ENCODE measurements at regions not wholly inside any gene's neighbourhood (a gene's known extent, or its start where the extent isn't known, plus 50 kb on each side); places are given as distances from the start of the nearest gene placed in this dataset.

DNA sequence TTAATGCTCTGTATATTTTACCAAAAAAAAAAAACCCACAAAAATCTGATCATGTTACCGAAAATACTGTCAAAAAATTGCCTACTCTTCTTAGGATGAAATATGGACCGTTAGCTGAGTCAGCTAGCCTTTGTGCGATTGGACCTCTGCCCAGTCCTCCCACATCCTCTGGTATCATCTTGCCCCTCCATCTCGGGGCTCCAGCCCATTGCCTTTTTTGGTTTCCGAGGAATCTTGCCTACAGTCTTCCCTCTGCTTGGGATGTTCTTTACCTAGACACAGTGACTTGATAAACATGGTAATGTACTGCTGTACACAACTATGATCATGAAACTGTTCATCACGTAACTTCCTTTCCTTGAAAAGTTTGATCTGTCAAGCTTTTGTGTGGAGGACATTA is 371.4 kb downstream of the SV2B start (continued):
- TF ChIP-seq SMARCA4 (IDR thresholded peaks at IDR 0.05): peak; percentile 62
- no peak for TF ChIP-seq THRAP3 (IDR thresholded peaks at IDR 0.05; ENCODE audit: borderline replicate concordance)
- peak; percentile 35; the same call in 1 of the 2 replicates for TF ChIP-seq PHF21A (IDR thresholded peaks at IDR 0.05; ENCODE audit: borderline replicate concordance, low read depth)
- no peak for TF ChIP-seq MEF2D (tag; conservative IDR thresholded peaks at IDR 0.05; ENCODE audit: low read depth)
- TF ChIP-seq CXXC5 (CRISPR knock-in tag; IDR thresholded peaks at IDR 0.05): no peak
- TF ChIP-seq, protein P1, sequence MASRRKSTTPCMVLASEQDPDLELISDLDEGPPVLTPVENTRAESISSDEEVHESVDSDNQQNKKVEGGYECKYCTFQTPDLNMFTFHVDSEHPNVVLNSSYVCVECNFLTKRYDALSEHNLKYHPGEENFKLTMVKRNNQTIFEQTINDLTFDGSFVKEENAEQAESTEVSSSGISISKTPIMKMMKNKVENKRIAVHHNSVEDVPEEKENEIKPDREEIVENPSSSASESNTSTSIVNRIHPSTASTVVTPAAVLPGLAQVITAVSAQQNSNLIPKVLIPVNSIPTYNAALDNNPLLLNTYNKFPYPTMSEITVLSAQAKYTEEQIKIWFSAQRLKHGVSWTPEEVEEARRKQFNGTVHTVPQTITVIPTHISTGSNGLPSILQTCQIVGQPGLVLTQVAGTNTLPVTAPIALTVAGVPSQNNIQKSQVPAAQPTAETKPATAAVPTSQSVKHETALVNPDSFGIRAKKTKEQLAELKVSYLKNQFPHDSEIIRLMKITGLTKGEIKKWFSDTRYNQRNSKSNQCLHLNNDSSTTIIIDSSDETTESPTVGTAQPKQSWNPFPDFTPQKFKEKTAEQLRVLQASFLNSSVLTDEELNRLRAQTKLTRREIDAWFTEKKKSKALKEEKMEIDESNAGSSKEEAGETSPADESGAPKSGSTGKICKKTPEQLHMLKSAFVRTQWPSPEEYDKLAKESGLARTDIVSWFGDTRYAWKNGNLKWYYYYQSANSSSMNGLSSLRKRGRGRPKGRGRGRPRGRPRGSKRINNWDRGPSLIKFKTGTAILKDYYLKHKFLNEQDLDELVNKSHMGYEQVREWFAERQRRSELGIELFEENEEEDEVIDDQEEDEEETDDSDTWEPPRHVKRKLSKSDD (conservative IDR thresholded peaks at IDR 0.05; ENCODE audit: low read length): no peak
- no peak for TF ChIP-seq NR2F6 (CRISPR knock-in tag; IDR thresholded peaks at IDR 0.05)
- TF ChIP-seq ZNF197 (CRISPR knock-in tag; IDR thresholded peaks at IDR 0.05; ENCODE audit: low read depth): no peak
- TF ChIP-seq ZZZ3 (IDR thresholded peaks at IDR 0.05): no peak
- no peak for TF ChIP-seq RBM14 (IDR thresholded peaks at IDR 0.05; ENCODE audit: borderline replicate concordance, insufficient read depth, low read depth, low read length)
- TF ChIP-seq, protein P2, sequence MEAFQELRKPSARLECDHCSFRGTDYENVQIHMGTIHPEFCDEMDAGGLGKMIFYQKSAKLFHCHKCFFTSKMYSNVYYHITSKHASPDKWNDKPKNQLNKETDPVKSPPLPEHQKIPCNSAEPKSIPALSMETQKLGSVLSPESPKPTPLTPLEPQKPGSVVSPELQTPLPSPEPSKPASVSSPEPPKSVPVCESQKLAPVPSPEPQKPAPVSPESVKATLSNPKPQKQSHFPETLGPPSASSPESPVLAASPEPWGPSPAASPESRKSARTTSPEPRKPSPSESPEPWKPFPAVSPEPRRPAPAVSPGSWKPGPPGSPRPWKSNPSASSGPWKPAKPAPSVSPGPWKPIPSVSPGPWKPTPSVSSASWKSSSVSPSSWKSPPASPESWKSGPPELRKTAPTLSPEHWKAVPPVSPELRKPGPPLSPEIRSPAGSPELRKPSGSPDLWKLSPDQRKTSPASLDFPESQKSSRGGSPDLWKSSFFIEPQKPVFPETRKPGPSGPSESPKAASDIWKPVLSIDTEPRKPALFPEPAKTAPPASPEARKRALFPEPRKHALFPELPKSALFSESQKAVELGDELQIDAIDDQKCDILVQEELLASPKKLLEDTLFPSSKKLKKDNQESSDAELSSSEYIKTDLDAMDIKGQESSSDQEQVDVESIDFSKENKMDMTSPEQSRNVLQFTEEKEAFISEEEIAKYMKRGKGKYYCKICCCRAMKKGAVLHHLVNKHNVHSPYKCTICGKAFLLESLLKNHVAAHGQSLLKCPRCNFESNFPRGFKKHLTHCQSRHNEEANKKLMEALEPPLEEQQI (IDR thresholded peaks at IDR 0.05): 0 out of 2 replicates have a peak, but pooled peaks have one; percentile 22
- TF ChIP-seq ZNF24 (IDR thresholded peaks at IDR 0.05): no peak
- TF ChIP-seq, protein P3, sequence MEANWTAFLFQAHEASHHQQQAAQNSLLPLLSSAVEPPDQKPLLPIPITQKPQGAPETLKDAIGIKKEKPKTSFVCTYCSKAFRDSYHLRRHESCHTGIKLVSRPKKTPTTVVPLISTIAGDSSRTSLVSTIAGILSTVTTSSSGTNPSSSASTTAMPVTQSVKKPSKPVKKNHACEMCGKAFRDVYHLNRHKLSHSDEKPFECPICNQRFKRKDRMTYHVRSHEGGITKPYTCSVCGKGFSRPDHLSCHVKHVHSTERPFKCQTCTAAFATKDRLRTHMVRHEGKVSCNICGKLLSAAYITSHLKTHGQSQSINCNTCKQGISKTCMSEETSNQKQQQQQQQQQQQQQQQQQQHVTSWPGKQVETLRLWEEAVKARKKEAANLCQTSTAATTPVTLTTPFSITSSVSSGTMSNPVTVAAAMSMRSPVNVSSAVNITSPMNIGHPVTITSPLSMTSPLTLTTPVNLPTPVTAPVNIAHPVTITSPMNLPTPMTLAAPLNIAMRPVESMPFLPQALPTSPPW (CRISPR knock-in tag; IDR thresholded peaks at IDR 0.05): peak; percentile 27; the same call in 1 of the 2 replicates
- TF ChIP-seq ZNF444 (CRISPR knock-in tag; IDR thresholded peaks at IDR 0.05): no peak
- TF ChIP-seq, protein P4, sequence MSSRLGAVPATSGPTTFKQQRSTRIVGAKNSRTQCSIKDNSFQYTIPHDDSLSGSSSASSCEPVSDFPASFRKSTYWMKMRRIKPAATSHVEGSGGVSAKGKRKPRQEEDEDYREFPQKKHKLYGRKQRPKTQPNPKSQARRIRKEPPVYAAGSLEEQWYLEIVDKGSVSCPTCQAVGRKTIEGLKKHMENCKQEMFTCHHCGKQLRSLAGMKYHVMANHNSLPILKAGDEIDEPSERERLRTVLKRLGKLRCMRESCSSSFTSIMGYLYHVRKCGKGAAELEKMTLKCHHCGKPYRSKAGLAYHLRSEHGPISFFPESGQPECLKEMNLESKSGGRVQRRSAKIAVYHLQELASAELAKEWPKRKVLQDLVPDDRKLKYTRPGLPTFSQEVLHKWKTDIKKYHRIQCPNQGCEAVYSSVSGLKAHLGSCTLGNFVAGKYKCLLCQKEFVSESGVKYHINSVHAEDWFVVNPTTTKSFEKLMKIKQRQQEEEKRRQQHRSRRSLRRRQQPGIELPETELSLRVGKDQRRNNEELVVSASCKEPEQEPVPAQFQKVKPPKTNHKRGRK (tag; IDR thresholded peaks at IDR 0.05): no peak
- TF ChIP-seq, protein P5, sequence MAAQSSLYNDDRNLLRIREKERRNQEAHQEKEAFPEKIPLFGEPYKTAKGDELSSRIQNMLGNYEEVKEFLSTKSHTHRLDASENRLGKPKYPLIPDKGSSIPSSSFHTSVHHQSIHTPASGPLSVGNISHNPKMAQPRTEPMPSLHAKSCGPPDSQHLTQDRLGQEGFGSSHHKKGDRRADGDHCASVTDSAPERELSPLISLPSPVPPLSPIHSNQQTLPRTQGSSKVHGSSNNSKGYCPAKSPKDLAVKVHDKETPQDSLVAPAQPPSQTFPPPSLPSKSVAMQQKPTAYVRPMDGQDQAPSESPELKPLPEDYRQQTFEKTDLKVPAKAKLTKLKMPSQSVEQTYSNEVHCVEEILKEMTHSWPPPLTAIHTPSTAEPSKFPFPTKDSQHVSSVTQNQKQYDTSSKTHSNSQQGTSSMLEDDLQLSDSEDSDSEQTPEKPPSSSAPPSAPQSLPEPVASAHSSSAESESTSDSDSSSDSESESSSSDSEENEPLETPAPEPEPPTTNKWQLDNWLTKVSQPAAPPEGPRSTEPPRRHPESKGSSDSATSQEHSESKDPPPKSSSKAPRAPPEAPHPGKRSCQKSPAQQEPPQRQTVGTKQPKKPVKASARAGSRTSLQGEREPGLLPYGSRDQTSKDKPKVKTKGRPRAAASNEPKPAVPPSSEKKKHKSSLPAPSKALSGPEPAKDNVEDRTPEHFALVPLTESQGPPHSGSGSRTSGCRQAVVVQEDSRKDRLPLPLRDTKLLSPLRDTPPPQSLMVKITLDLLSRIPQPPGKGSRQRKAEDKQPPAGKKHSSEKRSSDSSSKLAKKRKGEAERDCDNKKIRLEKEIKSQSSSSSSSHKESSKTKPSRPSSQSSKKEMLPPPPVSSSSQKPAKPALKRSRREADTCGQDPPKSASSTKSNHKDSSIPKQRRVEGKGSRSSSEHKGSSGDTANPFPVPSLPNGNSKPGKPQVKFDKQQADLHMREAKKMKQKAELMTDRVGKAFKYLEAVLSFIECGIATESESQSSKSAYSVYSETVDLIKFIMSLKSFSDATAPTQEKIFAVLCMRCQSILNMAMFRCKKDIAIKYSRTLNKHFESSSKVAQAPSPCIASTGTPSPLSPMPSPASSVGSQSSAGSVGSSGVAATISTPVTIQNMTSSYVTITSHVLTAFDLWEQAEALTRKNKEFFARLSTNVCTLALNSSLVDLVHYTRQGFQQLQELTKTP (IDR thresholded peaks at IDR 0.05; ENCODE audit: low read depth in 1 of 2, partially characterized antibody in 2 of 2): no peak
- no peak for TF ChIP-seq RFX5 (IDR thresholded peaks at IDR 0.05; ENCODE audit: low read depth, low read length)
